Neural crest cell (in vitro differentiated cells): ENCODE measurements at regions not wholly inside any gene's neighbourhood (a gene's known extent, or its start where the extent isn't known, plus 50 kb on each side); places are given as distances from the start of the nearest gene placed in this dataset.

Experiments
- DNase-seq: peaks from one replicate; pipeline ENCODE4 v3.0.0; 2021; ENCODE audit warnings: low read depth, mixed read lengths, low spot score
- H3K27ac Mint-ChIP-seq: one replicate; pipeline ENCODE4 v1.8.0; 2021; ENCODE audit warnings: mild to moderate bottlenecking, mixed read lengths; ENCODE audit not compliant: unreplicated experiment
- H3K27me3 Mint-ChIP-seq: 2 replicates; pipeline ENCODE4 v1.8.0; 2021; ENCODE audit warnings: low read depth, mild to moderate bottlenecking, mixed read lengths
- H3K36me3 Mint-ChIP-seq: 2 replicates; pipeline ENCODE4 v1.8.0; 2021; ENCODE audit warnings: low read depth, mild to moderate bottlenecking, mixed read lengths
- H3K4me1 Mint-ChIP-seq: 2 replicates; pipeline ENCODE4 v1.8.0; 2021; ENCODE audit warnings: mixed read lengths
- H3K4me3 Mint-ChIP-seq: one replicate; pipeline ENCODE4 v1.8.0; 2021; ENCODE audit warnings: mild to moderate bottlenecking, mixed read lengths
- H3K9me3 Mint-ChIP-seq: 2 replicates; pipeline ENCODE4 v1.8.0; 2021; ENCODE audit warnings: mixed read lengths
- CTCF ChIP-seq: fragments of 200-600 bp; sonication (generic); conservative IDR thresholded peaks from 2 replicates; pipeline ENCODE4 v1.5.0; 2021; ENCODE audit warnings: antibody characterized with exemption, mild to moderate bottlenecking

- Mint-ChIP-seq H3K27me3 (peaks cover 5% of the 10 kb centered on the region), H3K36me3 (no peaks in the 10 kb centered on the region), H3K9me3 (no peaks in the 10 kb centered on the region), H3K4me3 (no peak overlapping the region), H3K4me1 (no peaks in the 10 kb centered on the region), H3K27ac (no peak overlapping the region)
- DNase-seq: no peak
- no peak for TF ChIP-seq CTCF
Observed at GRCh38 chr10:127805950-127806349, 69.0 kb downstream of the FOXI2 start.

GRCh38 chr10:127812041-127812440, 75.1 kb downstream of the FOXI2 start:
- DNase-seq: no peak
- Mint-ChIP-seq H3K36me3 (no peaks in the 10 kb centered on the region), H3K9me3 (no peaks in the 10 kb centered on the region), H3K4me1 (no peaks in the 10 kb centered on the region), H3K27me3 (peaks cover 7% of the 10 kb centered on the region), H3K4me3 (no peak overlapping the region), H3K27ac (no peak overlapping the region)
- no peak for TF ChIP-seq CTCF

GRCh38 chr10:127813290-127813689, 76.3 kb downstream of the FOXI2 start:
- no peak for DNase-seq

GRCh38 chr10:127815147-127815546, 77.6 kb downstream of the CLRN3 start:
- Mint-ChIP-seq H3K4me1 (no peaks in the 10 kb centered on the region), H3K27ac (no peak overlapping the region), H3K9me3 (no peaks in the 10 kb centered on the region), H3K36me3 (no peaks in the 10 kb centered on the region), H3K27me3 (peaks cover 7% of the 10 kb centered on the region), H3K4me3 (no peak overlapping the region)
- DNase-seq: no peak
- TF ChIP-seq CTCF: peak; percentile 50

More at GRCh38 chr10:127813290-127813689, 76.3 kb downstream of the FOXI2 start:
- Mint-ChIP-seq H3K4me1 (no peaks in the 10 kb centered on the region), H3K27ac (no peak overlapping the region), H3K9me3 (no peaks in the 10 kb centered on the region), H3K4me3 (no peak overlapping the region), H3K27me3 (peaks cover 7% of the 10 kb centered on the region), H3K36me3 (no peaks in the 10 kb centered on the region)
- TF ChIP-seq CTCF: peak; percentile 46

GRCh38 chr10:127824826-127825225, 67.9 kb downstream of the CLRN3 start:
- Mint-ChIP-seq H3K4me3 (no peak overlapping the region), H3K27me3 (no peaks in the 10 kb centered on the region), H3K9me3 (peaks cover 6% of the 10 kb centered on the region), H3K27ac (no peak overlapping the region), H3K36me3 (peaks cover 4% of the 10 kb centered on the region), H3K4me1 (peaks cover 8% of the 10 kb centered on the region)
- DNase-seq: no peak
- no peak for TF ChIP-seq CTCF
